ENCODE measurements at regions not wholly inside any gene's neighbourhood (a gene's known extent, or its start where the extent isn't known, plus 50 kb on each side); places are given as distances from the start of the nearest gene placed in this dataset.

DNA sequence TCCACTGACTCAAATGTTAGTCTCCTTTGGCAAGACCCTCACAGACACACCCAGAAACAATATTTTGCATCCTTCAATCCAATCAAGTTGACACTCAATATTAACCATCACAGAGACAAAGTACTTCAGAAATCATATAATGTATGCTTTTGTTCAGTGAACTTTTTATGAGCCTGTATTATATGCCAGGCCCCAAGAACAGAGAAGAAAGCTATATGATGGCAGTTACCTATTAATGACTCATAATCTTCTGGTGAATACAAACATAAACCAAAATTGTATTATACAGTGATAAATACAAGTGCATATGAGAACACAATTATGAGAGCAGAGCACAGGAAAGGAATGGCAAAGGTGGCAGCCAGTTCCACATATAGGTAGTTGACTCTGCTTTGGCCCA is 852.0 kb upstream of the EPHA5 start:
- TF ChIP-seq POLR2A (IDR thresholded peaks at IDR 0.05) (no peak), POLR2AphosphoS5 (IDR thresholded peaks at IDR 0.05) (no peak)
